ENCODE measurements at regions not wholly inside any gene's neighbourhood (a gene's known extent, or its start where the extent isn't known, plus 50 kb on each side); places are given as distances from the start of the nearest gene placed in this dataset.

DNA sequence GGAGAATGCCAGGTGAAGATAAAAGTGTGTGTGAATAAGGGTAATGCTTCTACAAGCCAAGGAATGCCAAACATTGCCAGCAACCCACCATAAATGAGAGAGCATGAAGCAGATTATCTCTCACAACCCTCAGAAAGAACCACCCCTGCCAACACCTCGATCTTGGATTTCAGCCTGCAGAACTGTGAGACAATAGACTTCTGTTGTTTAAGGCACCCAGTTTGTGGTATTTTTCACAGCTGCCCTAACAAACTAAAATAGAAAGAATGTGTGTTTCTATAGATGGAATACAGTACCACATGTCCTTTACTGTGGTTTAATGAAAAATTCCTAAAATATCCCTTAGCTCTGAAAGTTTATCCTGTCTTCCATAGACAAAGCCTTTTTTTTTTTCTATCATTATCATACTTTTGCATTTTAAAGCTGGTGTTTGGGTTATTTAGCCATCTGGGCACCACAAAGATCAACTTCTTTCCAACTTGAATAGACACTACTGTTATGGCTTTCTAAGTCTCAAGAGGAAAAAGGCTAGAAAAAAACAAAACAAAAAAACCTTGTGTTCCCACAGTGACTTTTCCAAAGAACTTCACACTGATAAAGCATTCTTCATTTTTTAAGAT lies 505.6 kb downstream of the KCTD12 start:
- TF ChIP-seq GATA3 (IDR thresholded peaks at IDR 0.05; ENCODE audit: low read depth, low read length): no peak
- TF ChIP-seq GATA2 (IDR thresholded peaks at IDR 0.05; ENCODE audit: low read depth, low read length): no peak
